ENCODE measurements at regions not wholly inside any gene's neighbourhood (a gene's known extent, or its start where the extent isn't known, plus 50 kb on each side); places are given as distances from the start of the nearest gene placed in this dataset.
"Not testable (repeated sequence)": the region's sequence is repeated elsewhere in the genome, so short reads cannot be mapped to it uniquely, and the experiment has no call there.

GRCh38 chr5:96319981-96320739 is 112.9 kb downstream of the PCSK1 start:
- not testable (repeated sequence) for DNase-seq

GRCh38 chr5:96318569-96319110 is 114.4 kb downstream of the PCSK1 start:
- no peak for DNase-seq

- no peak for DNase-seq
Observed at GRCh38 chr5:96317945-96318344, 115.1 kb downstream of the PCSK1 start.

- no peak for DNase-seq
Observed at GRCh38 chr5:96316487-96316886, 116.6 kb downstream of the PCSK1 start.

- no peak for DNase-seq
Observed at GRCh38 chr5:96316017-96316416, 117.0 kb downstream of the PCSK1 start.

GRCh38 chr5:96315431-96315830 is 117.6 kb downstream of the PCSK1 start:
- DNase-seq = no peak

- no peak for DNase-seq
Observed at GRCh38 chr5:96312383-96312782, 120.7 kb downstream of the PCSK1 start.

- not testable (repeated sequence) for DNase-seq
Observed at GRCh38 chr5:96307047-96307446, 126.0 kb downstream of the PCSK1 start.

GRCh38 chr5:96302174-96302738 is 130.8 kb downstream of the PCSK1 start:
- DNase-seq = no peak

- DNase-seq = no peak
Observed at GRCh38 chr5:96300976-96301375, 132.1 kb downstream of the PCSK1 start.

- peak; percentile 91 for DNase-seq
Observed at GRCh38 chr5:96297867-96298266, 135.2 kb downstream of the PCSK1 start.

- peak; percentile 92 for DNase-seq
Observed at GRCh38 chr5:96297290-96297689, 135.8 kb downstream of the PCSK1 start.

- no peak for DNase-seq
Observed at GRCh38 chr5:96294884-96295202, 138.2 kb downstream of the PCSK1 start.

- DNase-seq = peak; percentile 79
Observed at GRCh38 chr5:96293966-96294883, 138.8 kb downstream of the PCSK1 start.

GRCh38 chr5:96292582-96293247 is 140.3 kb downstream of the PCSK1 start:
- DNase-seq = no peak

- DNase-seq = not testable (repeated sequence)
Observed at GRCh38 chr5:96289287-96289686, 143.8 kb downstream of the PCSK1 start.

GRCh38 chr5:96288845-96289185 is 144.2 kb downstream of the PCSK1 start:
- DNase-seq = peak; percentile 73

- peak; percentile 24 for DNase-seq
Observed at GRCh38 chr5:96288166-96288844, 144.7 kb downstream of the PCSK1 start.

- no peak for DNase-seq
Observed at GRCh38 chr5:96287136-96287535, 145.9 kb downstream of the PCSK1 start.

GRCh38 chr5:96285823-96286222 is 147.2 kb downstream of the PCSK1 start:
- DNase-seq = no peak

GRCh38 chr5:96284727-96285389 is 148.2 kb downstream of the PCSK1 start:
- no peak for DNase-seq

- DNase-seq = no peak
Observed at GRCh38 chr5:96283589-96283988, 149.5 kb downstream of the PCSK1 start.

Data from fibroblast of skin of right biceps (primary cell).